HG02571 (cell line): ENCODE measurements at regions not wholly inside any gene's neighbourhood (a gene's known extent, or its start where the extent isn't known, plus 50 kb on each side); places are given as distances from the start of the nearest gene placed in this dataset.
"Not testable (repeated sequence)": the region's sequence is repeated elsewhere in the genome, so short reads cannot be mapped to it uniquely, and the experiment has no call there.

Experiments
- ATAC-seq: cut with Tn5 transposase; IDR thresholded peaks from one replicate; pipeline ENCODE4 v1.9.1; 2021; ENCODE audit warnings: mild to moderate bottlenecking, moderate library complexity; ENCODE audit not compliant: unreplicated experiment

GRCh38 chr11:22567759-22568158 is 57.9 kb downstream of the FANCF start:
- ATAC-seq, result no peak

- no peak for ATAC-seq
Observed at GRCh38 chr11:22566293-22566692, 59.3 kb downstream of the FANCF start.

GRCh38 chr11:22561283-22561682 is 64.3 kb downstream of the FANCF start:
- no peak for ATAC-seq

GRCh38 chr11:22559416-22559815 is 66.2 kb downstream of the FANCF start:
- no peak for ATAC-seq

GRCh38 chr11:22558664-22559063 is 67.0 kb downstream of the FANCF start:
- ATAC-seq, result no peak

- ATAC-seq, result no peak
Observed at GRCh38 chr11:22556381-22556780, 69.2 kb downstream of the FANCF start.

GRCh38 chr11:22555881-22556280 is 69.7 kb downstream of the FANCF start:
- ATAC-seq, result no peak

- peak; percentile 65 for ATAC-seq
Observed at GRCh38 chr11:22554221-22554620, 71.4 kb downstream of the FANCF start.

GRCh38 chr11:22552885-22553284 is 72.7 kb downstream of the FANCF start:
- no peak for ATAC-seq

- ATAC-seq, result no peak
Observed at GRCh38 chr11:22546746-22547145, 78.9 kb downstream of the FANCF start.

- ATAC-seq, result no peak
Observed at GRCh38 chr11:22543261-22543660, 82.4 kb downstream of the FANCF start.

- ATAC-seq, result no peak
Observed at GRCh38 chr11:22539821-22540256, 85.8 kb downstream of the FANCF start.

GRCh38 chr11:22536071-22536470 is 89.6 kb downstream of the FANCF start:
- no peak for ATAC-seq

GRCh38 chr11:22528612-22529429 is 96.8 kb downstream of the FANCF start:
- ATAC-seq, result not testable (repeated sequence)

- no peak for ATAC-seq
Observed at GRCh38 chr11:22522225-22522624, 103.4 kb downstream of the FANCF start.

GRCh38 chr11:22521226-22521625 is 104.4 kb downstream of the FANCF start:
- ATAC-seq, result no peak

GRCh38 chr11:22520521-22520920 is 105.1 kb downstream of the FANCF start:
- ATAC-seq, result no peak

GRCh38 chr11:22518344-22518743 is 107.3 kb downstream of the FANCF start:
- ATAC-seq, result not testable (repeated sequence)

GRCh38 chr11:22516111-22516510 is 109.5 kb downstream of the FANCF start:
- ATAC-seq, result no peak

GRCh38 chr11:22512457-22512856 is 113.2 kb downstream of the FANCF start:
- no peak for ATAC-seq

- no peak for ATAC-seq
Observed at GRCh38 chr11:22510741-22511140, 114.9 kb downstream of the FANCF start.

GRCh38 chr11:22510010-22510409 is 115.6 kb downstream of the FANCF start:
- ATAC-seq, result no peak

GRCh38 chr11:22508665-22509064 is 117.0 kb downstream of the FANCF start:
- no peak for ATAC-seq
